BJ (cell line): ENCODE measurements at regions not wholly inside any gene's neighbourhood (a gene's known extent, or its start where the extent isn't known, plus 50 kb on each side); places are given as distances from the start of the nearest gene placed in this dataset.

Experiments
- CTCF ChIA-PET: fragments of 350-600 bp; formaldehyde crosslinking; extraction: SDS; loops from one replicate; lab custom pipeline; 2021; ENCODE audit warnings: antibody characterized with exemption, inconsistent platforms; lab: Yijun Ruan, JAX
- POLR2A ChIA-PET: fragments of 300-600 bp; sonication (Branson Sonifier 250); formaldehyde crosslinking; extraction: SDS; loops from one replicate; lab custom pipeline; 2021; ENCODE audit warnings: antibody characterized with exemption; lab: Charles Lee
- DNase-seq: peaks from one replicate; pipeline ENCODE4 v3.0.0-alpha.2; 2011; ENCODE audit warnings: low read depth
- H3K27me3 ChIP-seq: 2 replicates; pipeline ENCODE4 v1.6.0; 2011; ENCODE audit warnings: low read length; ENCODE audit not compliant: control insufficient read depth, insufficient read depth
- H3K36me3 ChIP-seq: 2 replicates; pipeline ENCODE4 v1.5.1; 2011; ENCODE audit warnings: low read length; ENCODE audit not compliant: control insufficient read depth, insufficient read depth
- H3K4me3 ChIP-seq: 2 replicates; pipeline ENCODE4 v1.5.1; 2011; ENCODE audit warnings: low read depth, mild to moderate bottlenecking, control low read depth, low read length
- TF ChIP-seq, protein P1 (sequence below): IDR thresholded peaks from 2 replicates; pipeline ENCODE4 v1.5.1; 2011; ENCODE audit warnings: low read depth, mild to moderate bottlenecking, control low read depth, inconsistent platforms, low read length, moderate library complexity; ENCODE audit not compliant: insufficient read depth

DNA sequence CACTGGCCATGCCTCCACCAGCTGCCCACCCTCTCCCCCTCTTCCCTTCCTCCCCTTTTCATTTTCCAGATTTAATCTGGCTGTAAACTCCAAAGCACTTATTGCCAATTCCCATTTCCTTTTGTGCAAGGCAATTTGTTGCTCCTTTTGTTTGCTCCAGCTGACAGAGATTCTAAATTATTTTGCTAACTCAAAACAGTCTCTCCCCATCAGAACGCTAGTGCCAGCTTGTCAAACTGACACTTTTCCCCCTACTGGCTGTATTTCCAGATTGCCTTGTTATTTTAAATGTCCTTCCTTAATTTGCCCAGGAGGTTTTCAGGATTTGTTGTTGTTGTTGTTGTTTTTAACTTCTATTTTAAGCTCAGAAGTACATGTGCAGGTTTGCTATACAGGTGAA, 57.0 kb upstream of the PAK1 start:
- Histone ChIP-seq H3K4me3 (no peak overlapping the region), H3K36me3 (no peaks in the 10 kb centered on the region), H3K27me3 (no peaks in the 10 kb centered on the region)
- ChIA-PET POLR2A (no interaction called here), CTCF (interaction anchor here (0.9 to 1.2 kb wide), 3 partner anchors 9 to 335 kb away, joined by 3 to 4 read pairs (median 3); no protein-coding TSS in a partner anchor)
- DNase-seq: no peak
- TF ChIP-seq, protein P1, sequence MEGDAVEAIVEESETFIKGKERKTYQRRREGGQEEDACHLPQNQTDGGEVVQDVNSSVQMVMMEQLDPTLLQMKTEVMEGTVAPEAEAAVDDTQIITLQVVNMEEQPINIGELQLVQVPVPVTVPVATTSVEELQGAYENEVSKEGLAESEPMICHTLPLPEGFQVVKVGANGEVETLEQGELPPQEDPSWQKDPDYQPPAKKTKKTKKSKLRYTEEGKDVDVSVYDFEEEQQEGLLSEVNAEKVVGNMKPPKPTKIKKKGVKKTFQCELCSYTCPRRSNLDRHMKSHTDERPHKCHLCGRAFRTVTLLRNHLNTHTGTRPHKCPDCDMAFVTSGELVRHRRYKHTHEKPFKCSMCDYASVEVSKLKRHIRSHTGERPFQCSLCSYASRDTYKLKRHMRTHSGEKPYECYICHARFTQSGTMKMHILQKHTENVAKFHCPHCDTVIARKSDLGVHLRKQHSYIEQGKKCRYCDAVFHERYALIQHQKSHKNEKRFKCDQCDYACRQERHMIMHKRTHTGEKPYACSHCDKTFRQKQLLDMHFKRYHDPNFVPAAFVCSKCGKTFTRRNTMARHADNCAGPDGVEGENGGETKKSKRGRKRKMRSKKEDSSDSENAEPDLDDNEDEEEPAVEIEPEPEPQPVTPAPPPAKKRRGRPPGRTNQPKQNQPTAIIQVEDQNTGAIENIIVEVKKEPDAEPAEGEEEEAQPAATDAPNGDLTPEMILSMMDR: no peak

DNA sequence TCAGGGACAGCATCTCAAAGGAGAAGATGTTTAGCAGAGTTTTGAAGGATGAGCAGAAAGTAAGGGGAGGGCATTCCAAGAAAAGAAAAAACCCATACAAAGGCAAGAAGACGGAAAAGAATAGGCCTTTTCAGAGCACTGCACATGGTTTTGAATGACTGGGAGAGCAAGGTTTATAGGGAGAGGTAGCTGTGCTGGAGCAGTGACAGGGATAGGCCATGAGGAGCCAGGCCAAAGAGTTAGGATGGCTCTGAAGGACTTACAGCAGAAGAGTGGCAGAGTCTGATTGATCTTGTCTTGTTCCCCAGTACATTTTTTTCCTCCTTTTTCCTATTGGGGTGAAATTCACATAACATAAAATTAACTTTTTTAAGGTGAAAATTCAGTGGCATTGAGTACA, 55.8 kb upstream of the PAK1 start:
- no peak for DNase-seq
- POLR2A ChIA-PET: no interaction called here
- H3K4me3 ChIP-seq: no peak overlapping the region
- H3K27me3 ChIP-seq: no peaks in the 10 kb centered on the region
- no peaks in the 10 kb centered on the region for H3K36me3 ChIP-seq
- TF ChIP-seq, protein P1: no peak
- CTCF ChIA-PET: no interaction called here

DNA sequence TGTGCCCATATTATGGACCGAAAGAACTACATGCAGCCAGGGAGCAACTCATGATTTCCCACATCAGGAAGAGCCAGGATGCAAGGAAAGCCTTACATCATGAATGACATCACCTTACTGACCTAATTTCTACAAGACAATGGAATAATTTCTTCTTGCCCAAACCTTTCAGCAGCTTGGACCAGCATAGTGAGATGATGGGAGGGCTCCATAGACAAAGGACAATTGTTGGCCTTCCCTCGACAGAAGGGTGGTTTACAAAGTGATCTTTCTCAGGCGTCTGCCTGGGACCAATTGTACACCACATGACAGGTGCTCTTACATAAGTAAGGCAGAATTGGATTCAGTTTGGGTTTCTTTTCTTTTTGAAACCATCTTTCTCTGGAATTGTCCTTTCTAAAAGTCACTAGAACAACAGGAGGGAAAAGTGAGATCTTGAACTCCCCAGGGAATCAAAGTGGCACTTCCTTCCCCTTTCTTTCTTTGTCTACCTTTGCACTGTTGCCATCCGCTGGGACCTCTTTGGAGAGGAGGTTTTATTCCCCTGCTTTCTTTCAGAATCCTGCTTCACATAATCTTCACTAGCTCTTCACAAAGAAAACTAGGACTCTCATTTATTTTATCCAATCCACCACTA, 51.7 kb upstream of the PAK1 start:
- TF ChIP-seq, protein P1: no peak
- ChIA-PET POLR2A (interaction anchor here (0.6 kb wide), 1 partner anchor 17 kb away, joined by 5 read pairs; no protein-coding TSS in a partner anchor), CTCF (no interaction called here)
- no peaks in the 10 kb centered on the region for H3K27me3 ChIP-seq
- H3K4me3 ChIP-seq: no peak overlapping the region
- no peaks in the 10 kb centered on the region for H3K36me3 ChIP-seq
- no peak for DNase-seq

DNA sequence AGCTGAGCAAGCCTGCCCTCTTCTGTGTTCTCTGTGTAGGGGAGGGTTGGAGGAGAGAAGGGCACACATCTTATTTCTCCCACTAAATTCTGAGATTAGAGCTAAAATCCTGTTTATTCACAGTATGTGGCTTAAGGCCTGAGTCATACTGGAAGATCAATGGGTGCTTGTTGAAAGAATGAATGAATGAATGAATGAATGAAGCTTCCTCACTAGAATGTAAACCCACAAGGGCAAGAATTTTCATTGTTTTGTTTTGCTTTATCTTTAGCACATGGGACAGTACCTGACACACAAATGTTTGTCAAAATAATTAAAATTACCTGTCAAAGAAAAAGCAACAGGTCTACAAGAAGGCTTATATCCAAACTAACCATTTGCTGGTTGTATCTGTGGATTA, 50.6 kb upstream of the PAK1 start:
- DNase-seq: no peak
- H3K36me3 ChIP-seq: no peaks in the 10 kb centered on the region

DNA sequence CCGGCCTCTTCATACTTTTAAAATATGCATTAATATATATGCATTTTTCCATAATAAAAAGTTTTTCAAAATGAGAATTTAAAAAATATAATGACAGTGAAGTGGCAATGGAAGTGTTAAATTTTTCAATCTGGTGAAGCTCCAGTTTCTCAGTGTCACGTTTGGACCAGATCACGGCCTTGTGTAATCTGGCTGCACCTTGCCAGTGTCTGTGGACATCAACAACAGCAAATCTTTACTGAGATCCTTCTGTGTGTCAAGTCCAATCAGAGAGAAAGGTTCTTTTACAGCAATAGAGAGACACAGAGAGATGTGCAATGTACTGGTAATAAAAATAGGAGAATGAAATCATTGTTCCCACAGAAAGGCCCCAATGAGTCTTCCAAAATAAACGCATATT, 49.8 kb upstream of the PAK1 start:
- TF ChIP-seq, protein P1: no peak
- H3K4me3 ChIP-seq: no peak overlapping the region
- H3K27me3 ChIP-seq: no peaks in the 10 kb centered on the region
- no peak for DNase-seq
- POLR2A ChIA-PET: interaction anchor here (0.6 kb wide), 1 partner anchor 306 kb away, joined by 4 read pairs; no protein-coding TSS in a partner anchor
- no peaks in the 10 kb centered on the region for H3K36me3 ChIP-seq
- CTCF ChIA-PET: interaction anchor here (1.1 kb wide), 1 partner anchor 11 kb away, joined by 3 read pairs; no protein-coding TSS in a partner anchor

More for the DNA sequence above, 50.6 kb upstream of the PAK1 start:
- CTCF ChIA-PET: no interaction called here
- Histone ChIP-seq H3K4me3 (no peak overlapping the region), H3K27me3 (no peaks in the 10 kb centered on the region)
- TF ChIP-seq, protein P1: no peak
- POLR2A ChIA-PET: no interaction called here
